HepG2 (cell line): ENCODE measurements at regions not wholly inside any gene's neighbourhood (a gene's known extent, or its start where the extent isn't known, plus 50 kb on each side); places are given as distances from the start of the nearest gene placed in this dataset.

ENCODE experiments used
- ADNP ChIP-seq: sonication (generic); formaldehyde crosslinking; IDR thresholded peaks from 2 replicates; pipeline ENCODE4 v1.4.0; 2020; ENCODE audit warnings: missing genetic modification reagents
- RAD21 ChIP-seq: fragments of 450-650 bp; formaldehyde crosslinking; IDR thresholded peaks from 2 replicates; pipeline ENCODE4 v1.5.0; 2020; ENCODE audit warnings: mild to moderate bottlenecking
- TAF1 ChIP-seq: sonication (generic); formaldehyde crosslinking; IDR thresholded peaks from 2 replicates; pipeline ENCODE4 v1.4.0; 2020; ENCODE audit warnings: missing genetic modification reagents
- ZSCAN31 ChIP-seq: sonication (generic); formaldehyde crosslinking; IDR thresholded peaks from 2 replicates; pipeline ENCODE4 v1.5.0; 2020; ENCODE audit warnings: low read depth, mild to moderate bottlenecking, missing genetic modification reagents
- TF ChIP-seq, protein P1 (sequence below): sonication (generic); formaldehyde crosslinking; IDR thresholded peaks from 2 replicates; pipeline ENCODE4 v1.5.0; 2020; ENCODE audit warnings: mild to moderate bottlenecking, missing genetic modification reagents, moderate library complexity

DNA sequence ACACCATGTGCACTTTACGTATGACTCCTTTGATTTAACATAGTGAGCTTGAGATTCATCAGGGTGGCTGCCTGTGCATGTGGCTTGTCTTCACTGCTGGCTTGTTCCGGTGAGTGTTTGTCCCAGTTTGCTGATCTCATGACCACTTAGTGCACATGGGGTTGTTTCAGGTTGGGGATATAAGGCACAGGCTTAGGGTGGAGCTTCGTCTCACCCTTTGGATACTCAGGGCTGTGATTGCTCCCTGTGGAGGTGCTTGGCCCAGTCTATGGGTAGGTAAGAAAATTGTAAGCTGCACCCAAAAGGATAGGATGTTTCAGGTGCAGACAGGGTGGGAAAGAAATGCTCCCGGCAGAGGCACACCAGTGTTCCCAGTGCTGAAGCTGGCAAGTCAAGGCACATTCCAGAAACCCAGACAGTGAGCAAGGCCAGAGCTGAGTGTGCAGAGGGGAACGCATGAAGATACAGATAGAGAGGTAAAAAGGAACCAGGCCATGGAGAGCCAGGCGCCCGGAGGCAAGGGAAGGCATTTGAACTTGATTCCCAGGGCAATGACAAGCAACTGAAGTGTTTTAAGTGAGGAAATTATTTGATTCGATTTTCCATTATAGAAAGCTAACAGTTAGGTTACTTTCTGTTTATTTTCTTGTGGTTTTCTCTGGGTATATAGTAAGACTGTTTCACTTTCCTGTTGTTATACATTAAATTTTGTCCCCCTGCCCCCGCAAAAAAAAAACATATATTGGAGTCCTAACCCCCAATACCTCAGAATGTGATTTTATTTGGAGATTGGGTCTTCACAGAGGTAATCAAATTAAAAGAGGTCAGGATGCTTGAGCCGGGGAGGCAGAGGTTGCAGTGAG lies 289.8 kb upstream of the KLF6 start:
- no peak for TF ChIP-seq TAF1 (CRISPR knock-in tag)
- no peak for TF ChIP-seq RAD21 (CRISPR knock-in tag)
- no peak for TF ChIP-seq ZSCAN31
- no peak for TF ChIP-seq ADNP (CRISPR knock-in tag)
- TF ChIP-seq, protein P1, sequence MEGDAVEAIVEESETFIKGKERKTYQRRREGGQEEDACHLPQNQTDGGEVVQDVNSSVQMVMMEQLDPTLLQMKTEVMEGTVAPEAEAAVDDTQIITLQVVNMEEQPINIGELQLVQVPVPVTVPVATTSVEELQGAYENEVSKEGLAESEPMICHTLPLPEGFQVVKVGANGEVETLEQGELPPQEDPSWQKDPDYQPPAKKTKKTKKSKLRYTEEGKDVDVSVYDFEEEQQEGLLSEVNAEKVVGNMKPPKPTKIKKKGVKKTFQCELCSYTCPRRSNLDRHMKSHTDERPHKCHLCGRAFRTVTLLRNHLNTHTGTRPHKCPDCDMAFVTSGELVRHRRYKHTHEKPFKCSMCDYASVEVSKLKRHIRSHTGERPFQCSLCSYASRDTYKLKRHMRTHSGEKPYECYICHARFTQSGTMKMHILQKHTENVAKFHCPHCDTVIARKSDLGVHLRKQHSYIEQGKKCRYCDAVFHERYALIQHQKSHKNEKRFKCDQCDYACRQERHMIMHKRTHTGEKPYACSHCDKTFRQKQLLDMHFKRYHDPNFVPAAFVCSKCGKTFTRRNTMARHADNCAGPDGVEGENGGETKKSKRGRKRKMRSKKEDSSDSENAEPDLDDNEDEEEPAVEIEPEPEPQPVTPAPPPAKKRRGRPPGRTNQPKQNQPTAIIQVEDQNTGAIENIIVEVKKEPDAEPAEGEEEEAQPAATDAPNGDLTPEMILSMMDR (CRISPR knock-in tag), result no peak
